Nephron progenitor cell (in vitro differentiated cells): ENCODE measurements at regions not wholly inside any gene's neighbourhood (a gene's known extent, or its start where the extent isn't known, plus 50 kb on each side); places are given as distances from the start of the nearest gene placed in this dataset.

Experiments
- DNase-seq: peaks from one replicate; pipeline ENCODE4 v3.0.0; 2021
- H3K27ac Mint-ChIP-seq: 2 replicates; pipeline ENCODE4 v1.8.0; 2021; ENCODE audit warnings: mild to moderate bottlenecking, moderate library complexity, mixed read lengths
- H3K27me3 Mint-ChIP-seq: 2 replicates; pipeline ENCODE4 v1.8.0; 2021; ENCODE audit warnings: mild to moderate bottlenecking, low read depth, mixed read lengths; ENCODE audit not compliant: poor library complexity
- H3K36me3 Mint-ChIP-seq: 2 replicates; pipeline ENCODE4 v1.8.0; 2021; ENCODE audit warnings: low read depth, mixed read lengths
- H3K4me1 Mint-ChIP-seq: 2 replicates; pipeline ENCODE4 v1.8.0; 2021; ENCODE audit warnings: mixed read lengths
- H3K4me3 Mint-ChIP-seq: 2 replicates; pipeline ENCODE4 v1.8.0; 2021; ENCODE audit warnings: mild to moderate bottlenecking, moderate library complexity, mixed read lengths
- H3K9me3 Mint-ChIP-seq: 2 replicates; pipeline ENCODE4 v1.8.0; 2021; ENCODE audit warnings: mild to moderate bottlenecking, moderate library complexity, mixed read lengths
- CTCF ChIP-seq: fragments of 200-600 bp; sonication (generic); IDR thresholded peaks from 2 replicates; pipeline ENCODE4 v1.5.0; 2021; ENCODE audit warnings: antibody characterized with exemption

- H3K9me3 Mint-ChIP-seq: no peaks in the 10 kb centered on the region
- no peak overlapping the region for H3K4me3 Mint-ChIP-seq
- TF ChIP-seq CTCF: peak; percentile 26
- H3K27ac Mint-ChIP-seq: no peak overlapping the region
- DNase-seq: peak; percentile 4
- no peaks in the 10 kb centered on the region for H3K4me1 Mint-ChIP-seq
- H3K27me3 Mint-ChIP-seq: peaks cover 3% of the 10 kb centered on the region
- H3K36me3 Mint-ChIP-seq: no peaks in the 10 kb centered on the region
These were observed 1289.6 kb upstream of the TENM3 start for GRCh38 chr4:180953572-180953971.

- Mint-ChIP-seq H3K4me1 (peaks cover 16% of the 10 kb centered on the region), H3K9me3 (no peaks in the 10 kb centered on the region), H3K36me3 (no peaks in the 10 kb centered on the region), H3K4me3 (no peak overlapping the region), H3K27ac (peak overlapping the region; percentile 43), H3K27me3 (no peaks in the 10 kb centered on the region)
- no peak for TF ChIP-seq CTCF
- no peak for DNase-seq
These were observed 1282.3 kb upstream of the TENM3 start for GRCh38 chr4:180960743-180961401.

- H3K27me3 Mint-ChIP-seq: no peaks in the 10 kb centered on the region
- H3K4me3 Mint-ChIP-seq: no peak overlapping the region
- H3K4me1 Mint-ChIP-seq: peaks cover 16% of the 10 kb centered on the region
- DNase-seq: no peak
- no peaks in the 10 kb centered on the region for H3K36me3 Mint-ChIP-seq
- H3K27ac Mint-ChIP-seq: no peak overlapping the region
- H3K9me3 Mint-ChIP-seq: no peaks in the 10 kb centered on the region
- TF ChIP-seq CTCF: no peak
These were observed 1280.9 kb upstream of the TENM3 start for GRCh38 chr4:180962268-180962667.

GRCh38 chr4:180966312-180966711 lies 1276.9 kb upstream of the TENM3 start:
- peaks cover 7% of the 10 kb centered on the region for H3K4me1 Mint-ChIP-seq
- H3K4me3 Mint-ChIP-seq: no peak overlapping the region
- no peaks in the 10 kb centered on the region for H3K36me3 Mint-ChIP-seq
- no peak for DNase-seq
- TF ChIP-seq CTCF: no peak
- no peaks in the 10 kb centered on the region for H3K9me3 Mint-ChIP-seq
- no peaks in the 10 kb centered on the region for H3K27me3 Mint-ChIP-seq
- no peak overlapping the region for H3K27ac Mint-ChIP-seq

- H3K36me3 Mint-ChIP-seq: no peaks in the 10 kb centered on the region
- no peak for DNase-seq
- no peak for TF ChIP-seq CTCF
- H3K27ac Mint-ChIP-seq: no peak overlapping the region
- H3K9me3 Mint-ChIP-seq: no peaks in the 10 kb centered on the region
- no peak overlapping the region for H3K4me3 Mint-ChIP-seq
- H3K27me3 Mint-ChIP-seq: no peaks in the 10 kb centered on the region
- peaks cover 6% of the 10 kb centered on the region for H3K4me1 Mint-ChIP-seq
These were observed 1275.3 kb upstream of the TENM3 start for GRCh38 chr4:180967936-180968335.

GRCh38 chr4:180973894-180974293 lies 1269.3 kb upstream of the TENM3 start:
- Mint-ChIP-seq H3K27me3 (no peaks in the 10 kb centered on the region), H3K4me3 (no peak overlapping the region), H3K9me3 (no peaks in the 10 kb centered on the region), H3K4me1 (no peaks in the 10 kb centered on the region), H3K36me3 (no peaks in the 10 kb centered on the region), H3K27ac (no peak overlapping the region)
- DNase-seq: no peak
- no peak for TF ChIP-seq CTCF
